NK-92 treated with Interleukin-12 subunit alpha and Interleukin-12 subunit beta, amount 100 ng/mL, for 24 hours (cell line): ENCODE measurements at regions not wholly inside any gene's neighbourhood (a gene's known extent, or its start where the extent isn't known, plus 50 kb on each side); places are given as distances from the start of the nearest gene placed in this dataset.

Source experiments
- DNase-seq: peaks from one replicate; lab custom pipeline; 2025; lab: John Stamatoyannopoulos, UW

GRCh38 chr19:32105527-32106310 lies 239.7 kb upstream of the ZNF507 start:
- DNase-seq: no peak

- DNase-seq: no peak
These were observed 223.2 kb upstream of the ZNF507 start for GRCh38 chr19:32122258-32122657.

DNA sequence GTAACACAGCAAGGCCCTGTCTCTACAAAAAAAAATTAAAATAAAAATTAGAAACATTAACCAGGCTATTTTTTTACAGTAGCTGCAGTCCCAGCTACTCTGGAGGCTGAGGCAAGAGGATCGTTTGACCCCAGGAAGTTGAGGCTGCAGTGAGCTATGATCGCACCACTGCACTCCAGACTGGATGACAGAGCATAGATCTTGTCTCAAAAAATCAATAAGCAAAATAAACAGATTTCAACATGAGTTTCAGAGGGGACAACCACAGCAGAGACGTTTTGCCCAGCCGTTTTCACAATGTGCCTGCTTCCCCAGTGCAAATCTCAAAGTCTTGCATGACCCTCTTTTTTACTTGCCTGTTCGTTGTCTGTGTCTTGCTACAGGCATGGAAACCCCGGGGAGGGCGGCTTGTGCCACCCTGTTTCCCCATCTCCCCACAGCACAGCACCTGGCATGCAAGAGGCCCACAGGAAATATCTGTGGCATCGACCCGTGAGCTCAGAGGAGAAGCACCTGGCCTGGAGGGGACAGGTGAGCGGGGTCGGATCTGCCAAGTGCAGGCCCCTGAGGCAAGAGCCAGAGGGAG lies 222.0 kb upstream of the ZNF507 start:
- DNase-seq: no peak

DNA sequence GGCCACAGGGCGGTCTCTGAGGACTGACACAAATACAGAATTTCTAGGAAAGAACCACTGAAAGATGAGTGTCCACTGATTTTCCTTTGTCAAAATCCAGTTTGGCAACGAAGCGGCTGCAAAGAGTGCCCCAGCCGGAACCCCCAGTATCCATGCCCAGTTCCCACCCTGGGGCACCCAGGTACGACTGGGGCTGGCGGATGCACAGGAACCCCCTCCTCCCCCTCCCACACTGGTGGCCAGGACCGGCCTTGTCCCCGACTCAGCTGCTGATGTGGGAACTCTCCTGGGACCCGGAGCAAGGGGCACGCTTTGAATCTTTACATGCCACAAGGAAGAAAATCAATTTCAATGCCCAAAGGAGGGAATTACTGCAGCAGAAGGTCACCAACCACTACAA lies 220.8 kb upstream of the ZNF507 start:
- no peak for DNase-seq

- no peak for DNase-seq
These were observed 216.3 kb upstream of the ZNF507 start for GRCh38 chr19:32129141-32129540.

- no peak for DNase-seq
These were observed 215.1 kb upstream of the ZNF507 start for GRCh38 chr19:32130332-32130731.

GRCh38 chr19:32131005-32131404 lies 214.4 kb upstream of the ZNF507 start:
- no peak for DNase-seq

DNA sequence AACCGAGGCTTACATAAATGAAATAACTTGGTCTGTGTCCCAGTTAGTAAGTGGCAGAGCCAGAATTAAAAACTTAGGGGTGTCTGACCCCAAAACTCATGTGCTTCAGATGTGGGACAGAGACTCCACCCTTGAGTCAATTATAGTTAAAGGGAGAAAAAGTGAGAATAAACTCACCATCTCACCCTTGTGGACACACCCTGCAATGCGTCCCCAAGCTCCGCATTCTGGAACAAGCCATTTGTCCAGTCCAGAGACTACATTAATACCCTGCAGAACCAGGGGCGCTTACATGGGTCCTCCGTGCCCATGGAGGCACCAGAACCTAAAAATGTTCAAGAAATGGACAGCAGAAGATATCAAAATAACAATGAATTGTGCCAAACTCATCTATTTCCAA lies 207.0 kb upstream of the ZNF507 start:
- DNase-seq: no peak

DNA sequence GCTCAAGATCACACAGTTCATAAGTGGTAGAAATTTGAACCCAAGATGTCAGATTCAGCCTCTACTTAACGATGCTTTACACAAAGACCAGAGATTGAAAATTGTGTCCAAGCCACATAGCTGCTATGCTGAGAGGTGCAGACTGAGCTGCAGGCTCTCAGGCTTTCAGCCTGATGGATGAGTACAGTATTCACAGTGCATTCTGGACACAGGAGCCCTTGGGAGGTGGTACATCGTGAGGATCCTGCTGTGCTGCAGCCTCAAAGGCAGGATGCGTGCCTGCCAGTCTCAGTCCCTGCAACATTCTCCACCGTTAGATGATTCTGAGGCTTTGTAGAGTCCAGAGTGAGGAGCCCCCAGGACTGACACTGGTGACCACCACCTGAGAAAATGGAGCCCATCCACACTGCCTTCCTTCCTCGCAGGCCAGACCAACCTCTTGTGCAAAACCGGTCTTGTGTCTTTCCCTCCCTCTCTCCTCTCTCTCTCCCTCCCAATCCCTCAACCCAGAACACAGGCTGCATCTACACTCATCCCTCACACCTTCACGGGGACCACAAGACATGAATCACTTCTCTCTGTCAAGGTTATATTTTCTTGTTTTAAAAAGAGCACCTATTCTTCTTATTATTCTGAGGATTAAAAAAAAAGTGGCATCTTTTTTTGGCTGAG lies 203.4 kb upstream of the ZNF507 start:
- no peak for DNase-seq

- DNase-seq: no peak
These were observed 198.7 kb upstream of the ZNF507 start for GRCh38 chr19:32146664-32147063.

- DNase-seq: no peak
These were observed 194.8 kb upstream of the ZNF507 start for GRCh38 chr19:32150605-32151004.

- DNase-seq: no peak
These were observed 191.0 kb upstream of the ZNF507 start for GRCh38 chr19:32154418-32154817.

DNA sequence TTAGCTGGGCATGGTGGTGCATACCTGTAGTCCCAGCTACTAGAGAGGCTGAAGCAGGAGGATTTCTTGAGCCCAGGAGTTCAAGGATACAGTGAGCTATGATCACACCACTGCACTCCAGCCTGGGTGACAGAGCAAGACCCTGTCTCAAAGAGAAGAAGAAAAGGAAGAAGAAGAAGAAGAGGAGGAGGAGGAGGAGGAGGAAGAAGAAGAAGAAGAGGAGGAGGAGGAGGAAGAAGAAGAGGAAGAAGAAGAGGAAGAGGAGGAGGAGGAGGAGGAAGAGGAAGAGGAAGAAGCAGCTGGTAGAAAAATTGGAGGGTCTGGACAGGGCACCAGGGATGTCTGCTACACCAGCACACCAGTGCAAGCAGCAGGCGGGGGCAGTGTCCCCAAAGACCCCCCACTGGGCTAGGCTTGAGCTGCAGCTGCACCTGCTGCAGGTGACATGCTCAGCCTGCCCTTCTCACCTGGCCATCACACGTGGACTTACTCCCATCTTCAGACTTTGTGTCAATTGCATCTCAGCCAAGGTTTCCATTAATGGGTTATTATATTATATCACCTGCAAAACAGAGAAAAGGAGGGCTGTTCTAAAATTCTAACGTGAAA lies 180.9 kb upstream of the ZNF507 start:
- DNase-seq: no peak

GRCh38 chr19:32165141-32165540 lies 180.3 kb upstream of the ZNF507 start:
- DNase-seq: no peak

DNA sequence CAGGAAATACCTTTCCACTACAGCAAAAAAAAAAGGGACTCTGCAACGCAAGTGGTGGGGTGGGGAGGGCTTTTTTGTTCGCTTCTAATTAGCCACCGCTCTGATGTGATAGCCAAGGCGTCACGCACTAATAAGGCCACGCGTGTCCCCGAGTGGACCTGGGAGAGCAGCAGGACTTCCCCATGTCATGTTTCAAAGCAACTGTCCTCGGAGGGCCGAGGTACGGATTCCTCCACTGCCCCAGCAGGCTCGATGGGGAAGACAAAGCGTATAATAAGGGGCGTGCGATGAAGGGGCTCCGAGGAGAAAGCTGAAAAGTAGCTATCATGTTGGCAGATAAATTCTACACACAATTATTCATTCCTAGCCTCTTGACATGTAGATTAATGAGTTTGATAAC lies 179.7 kb upstream of the ZNF507 start:
- DNase-seq: no peak

- no peak for DNase-seq
These were observed 179.2 kb upstream of the ZNF507 start for GRCh38 chr19:32166238-32166637.

GRCh38 chr19:32168111-32168510 lies 177.3 kb upstream of the ZNF507 start:
- no peak for DNase-seq

GRCh38 chr19:32168606-32169005 lies 176.8 kb upstream of the ZNF507 start:
- DNase-seq: no peak

DNA sequence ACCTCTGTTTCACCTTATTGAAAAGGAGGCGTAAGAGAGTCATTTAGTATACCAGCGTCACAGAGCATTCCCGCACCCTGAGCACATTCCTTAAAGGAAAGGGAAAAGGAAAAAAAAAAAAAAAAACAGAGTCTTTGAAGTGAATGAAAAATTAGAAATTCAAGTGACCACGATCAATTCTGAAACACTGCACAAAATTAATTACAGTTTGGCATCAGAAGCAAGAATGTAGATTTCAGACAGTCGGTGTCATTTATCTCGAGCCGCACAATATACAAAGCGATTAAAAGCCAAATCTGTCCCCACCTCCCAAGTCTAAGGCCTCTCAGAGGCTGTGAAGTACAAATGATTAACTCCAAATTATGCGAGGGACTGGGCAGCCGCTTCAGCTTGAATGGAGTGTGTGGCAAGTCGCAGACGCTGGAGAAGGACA lies 173.7 kb upstream of the ZNF507 start:
- DNase-seq: no peak

DNA sequence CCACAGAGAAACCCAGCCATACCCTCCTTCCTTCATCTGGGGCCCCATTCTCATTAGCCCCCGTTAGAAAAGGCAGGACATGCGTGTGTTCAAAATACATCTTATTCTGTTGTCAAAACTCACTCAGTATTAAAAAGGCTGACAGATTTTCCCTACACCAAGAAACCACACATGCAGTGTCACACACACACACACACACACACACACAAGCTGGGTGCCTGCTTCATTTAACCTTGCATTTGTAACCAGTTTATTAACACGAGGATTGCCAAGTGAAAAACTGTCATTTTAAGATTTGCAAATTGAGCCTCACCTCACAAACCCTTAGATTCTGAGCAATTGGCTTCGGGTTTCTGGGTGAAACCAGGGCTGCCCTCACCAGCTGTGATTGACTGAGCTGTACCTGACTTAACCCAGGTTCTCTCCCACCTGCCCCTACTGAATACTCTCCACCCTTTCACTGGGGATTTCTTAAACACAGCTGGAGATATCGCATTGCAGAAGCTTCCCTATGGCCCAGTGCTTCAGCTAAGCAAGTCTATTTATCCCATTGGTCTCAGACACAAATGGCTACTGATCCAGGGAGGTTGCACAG lies 172.7 kb upstream of the ZNF507 start:
- DNase-seq: no peak

DNA sequence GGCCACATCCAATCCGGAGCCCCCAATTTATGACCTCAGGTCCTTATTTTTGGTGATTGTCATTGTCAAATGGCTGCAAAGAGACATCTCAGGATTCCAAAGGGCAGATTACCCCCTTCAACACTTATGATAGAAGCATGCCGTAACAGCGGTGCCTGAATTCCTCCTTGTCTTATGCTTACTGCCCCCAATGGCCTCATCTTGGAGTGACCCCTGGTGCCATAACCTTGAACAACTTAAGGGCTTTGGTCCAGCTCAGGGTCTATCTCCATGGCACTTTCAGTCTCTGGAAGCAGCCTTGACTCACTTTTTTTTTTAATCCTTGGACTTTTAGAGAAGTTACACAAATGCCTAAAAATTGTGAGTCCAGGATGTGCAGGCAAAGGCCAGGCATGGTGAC lies 171.6 kb upstream of the ZNF507 start:
- no peak for DNase-seq

DNA sequence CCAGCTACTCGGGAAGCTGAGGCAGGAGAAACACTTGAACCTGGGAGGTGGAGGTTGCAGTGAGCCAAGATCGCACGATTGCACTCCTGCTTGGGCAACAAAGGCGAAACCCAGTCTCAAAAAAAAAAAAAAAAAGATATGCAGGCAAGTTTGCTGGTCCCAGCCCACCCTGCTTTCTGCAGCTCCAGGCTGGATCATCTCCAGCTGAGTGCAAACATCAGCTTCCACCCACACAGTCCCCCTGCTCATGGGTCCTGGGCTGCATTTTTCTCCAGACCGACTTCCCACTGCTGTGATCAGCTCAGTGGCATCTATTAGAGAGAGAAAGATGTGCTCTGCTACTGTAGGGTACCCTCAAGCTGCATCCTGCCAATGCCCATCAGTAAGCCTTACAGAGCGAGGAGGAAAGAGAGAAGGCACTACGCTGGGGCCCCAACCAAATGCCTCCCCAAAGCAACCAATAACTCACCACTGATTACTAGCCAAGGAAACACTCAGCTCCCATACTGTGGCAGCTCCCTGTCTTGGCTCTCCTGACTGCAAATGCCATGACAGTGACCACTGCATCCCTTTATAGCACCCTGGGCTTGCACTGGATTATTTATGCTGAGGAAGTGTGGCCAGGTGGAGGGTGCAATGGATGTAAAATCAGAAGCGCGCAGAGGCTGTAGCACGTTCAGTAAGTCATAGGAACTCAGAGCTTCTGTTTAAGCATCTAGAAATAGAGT lies 170.9 kb upstream of the ZNF507 start:
- DNase-seq: no peak
